Erythroblast (primary cell): ENCODE measurements at regions not wholly inside any gene's neighbourhood (a gene's known extent, or its start where the extent isn't known, plus 50 kb on each side); places are given as distances from the start of the nearest gene placed in this dataset.

Experiments
- GATA1 ChIP-seq: IDR thresholded peaks from 2 replicates; pipeline ENCODE4 v1.6.1; 2011; ENCODE audit warnings: low read depth, mild to moderate bottlenecking, control low read depth, low read length, moderate library complexity
- POLR2A ChIP-seq: IDR thresholded peaks from 2 replicates; pipeline ENCODE4 v1.6.1; 2011; ENCODE audit warnings: mild to moderate bottlenecking, low read length

DNA sequence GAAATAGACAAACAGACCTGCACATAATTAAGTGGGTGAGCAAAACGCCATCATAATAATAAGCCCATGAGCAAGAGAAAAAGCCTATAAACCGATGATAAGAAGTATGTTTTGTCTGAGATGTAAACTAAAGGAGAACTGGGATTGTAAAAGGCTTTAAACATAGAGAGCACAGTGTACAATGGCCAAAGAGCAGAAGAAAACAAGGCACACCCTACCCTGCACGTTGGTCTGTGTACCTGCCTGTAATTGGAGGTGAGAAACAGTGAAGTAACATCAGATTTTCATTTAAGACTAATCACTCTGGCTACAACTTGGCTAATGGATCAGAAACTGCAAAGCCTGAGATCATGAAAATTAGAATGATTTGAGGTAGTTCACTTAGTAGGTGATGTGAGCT is 1094.7 kb upstream of the GYPC start:
- no peak for TF ChIP-seq POLR2A
- TF ChIP-seq GATA1 = no peak
